ENCODE measurements at regions not wholly inside any gene's neighbourhood (a gene's known extent, or its start where the extent isn't known, plus 50 kb on each side); places are given as distances from the start of the nearest gene placed in this dataset.

DNA sequence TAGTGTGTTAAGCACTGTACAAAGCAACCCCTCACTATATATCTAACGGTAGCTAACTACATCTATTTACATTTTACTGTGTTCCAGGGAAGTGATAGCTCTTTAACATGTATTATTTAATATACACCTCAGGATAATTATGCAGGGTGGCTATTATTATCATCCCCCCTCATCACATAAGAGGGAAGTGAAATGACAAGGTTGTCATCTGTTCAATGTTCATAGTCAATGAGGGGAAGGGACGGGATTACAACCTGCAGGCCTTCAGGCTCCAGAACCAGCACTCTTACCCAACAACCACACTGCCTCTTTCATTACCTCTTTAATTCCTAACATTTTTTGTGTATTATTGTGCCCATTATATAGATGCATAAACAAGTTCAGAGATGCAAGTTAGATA, 238.7 kb upstream of the ANO3 start:
- H3K4me1 ChIP-seq: no peaks in the 10 kb centered on the region
- H3K4me3 ChIP-seq: no peak overlapping the region
- H3K36me3 ChIP-seq: no peaks in the 10 kb centered on the region
- H3K27ac ChIP-seq: no peak overlapping the region
- ATAC-seq (ENCODE audit: low FRiP score in 2 of 2) (no peak), DNase-seq (no peak)
- 90 to 93% methylated on average over 2 of the region's 2 CpGs for WGBS, 2 donors
- H3K27me3 ChIP-seq: no peaks in the 10 kb centered on the region
- TF ChIP-seq POLR2AphosphoS5 (IDR thresholded peaks at IDR 0.05) (no peak), POLR2A (IDR thresholded peaks at IDR 0.05) (no peak), EP300 (IDR thresholded peaks at IDR 0.05) (no peak)
- TF ChIP-seq, protein P1, sequence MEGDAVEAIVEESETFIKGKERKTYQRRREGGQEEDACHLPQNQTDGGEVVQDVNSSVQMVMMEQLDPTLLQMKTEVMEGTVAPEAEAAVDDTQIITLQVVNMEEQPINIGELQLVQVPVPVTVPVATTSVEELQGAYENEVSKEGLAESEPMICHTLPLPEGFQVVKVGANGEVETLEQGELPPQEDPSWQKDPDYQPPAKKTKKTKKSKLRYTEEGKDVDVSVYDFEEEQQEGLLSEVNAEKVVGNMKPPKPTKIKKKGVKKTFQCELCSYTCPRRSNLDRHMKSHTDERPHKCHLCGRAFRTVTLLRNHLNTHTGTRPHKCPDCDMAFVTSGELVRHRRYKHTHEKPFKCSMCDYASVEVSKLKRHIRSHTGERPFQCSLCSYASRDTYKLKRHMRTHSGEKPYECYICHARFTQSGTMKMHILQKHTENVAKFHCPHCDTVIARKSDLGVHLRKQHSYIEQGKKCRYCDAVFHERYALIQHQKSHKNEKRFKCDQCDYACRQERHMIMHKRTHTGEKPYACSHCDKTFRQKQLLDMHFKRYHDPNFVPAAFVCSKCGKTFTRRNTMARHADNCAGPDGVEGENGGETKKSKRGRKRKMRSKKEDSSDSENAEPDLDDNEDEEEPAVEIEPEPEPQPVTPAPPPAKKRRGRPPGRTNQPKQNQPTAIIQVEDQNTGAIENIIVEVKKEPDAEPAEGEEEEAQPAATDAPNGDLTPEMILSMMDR (IDR thresholded peaks at IDR 0.05): no peak
- no peaks in the 10 kb centered on the region for H3K9me3 ChIP-seq

DNA sequence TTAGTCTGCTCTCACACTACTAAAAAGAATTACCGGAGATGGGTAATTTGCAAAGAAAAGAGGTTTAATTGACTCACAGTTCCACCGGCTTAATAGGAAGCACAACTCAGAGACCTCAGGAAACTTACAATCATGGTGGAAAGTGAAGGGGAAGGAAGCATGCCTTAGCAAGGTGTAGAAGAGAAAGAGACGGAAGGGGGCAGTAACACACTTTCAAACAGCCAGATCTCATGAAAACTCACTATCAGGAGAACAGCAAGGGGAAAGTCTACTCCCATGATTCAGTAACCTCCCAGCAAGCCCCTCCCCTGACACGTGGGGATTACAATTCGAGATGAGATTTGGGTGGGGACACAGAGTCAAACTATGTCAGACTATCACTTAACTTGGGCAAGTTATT, 236.6 kb upstream of the ANO3 start:
- no peak overlapping the region for H3K27ac ChIP-seq
- no peaks in the 10 kb centered on the region for H3K4me1 ChIP-seq
- TF ChIP-seq POLR2AphosphoS5 (IDR thresholded peaks at IDR 0.05) (no peak), POLR2A (IDR thresholded peaks at IDR 0.05) (no peak), EP300 (IDR thresholded peaks at IDR 0.05) (no peak)
- TF ChIP-seq, protein P1 (IDR thresholded peaks at IDR 0.05): no peak
- no peak for ATAC-seq (ENCODE audit: low FRiP score in 2 of 2)
- DNase-seq: no peak
- 56 to 59% methylated on average over 5 of the region's 5 CpGs for WGBS, 2 donors
- no peak overlapping the region for H3K4me3 ChIP-seq
- H3K27me3 ChIP-seq: no peaks in the 10 kb centered on the region
- H3K36me3 ChIP-seq: no peaks in the 10 kb centered on the region
- no peaks in the 10 kb centered on the region for H3K9me3 ChIP-seq

DNA sequence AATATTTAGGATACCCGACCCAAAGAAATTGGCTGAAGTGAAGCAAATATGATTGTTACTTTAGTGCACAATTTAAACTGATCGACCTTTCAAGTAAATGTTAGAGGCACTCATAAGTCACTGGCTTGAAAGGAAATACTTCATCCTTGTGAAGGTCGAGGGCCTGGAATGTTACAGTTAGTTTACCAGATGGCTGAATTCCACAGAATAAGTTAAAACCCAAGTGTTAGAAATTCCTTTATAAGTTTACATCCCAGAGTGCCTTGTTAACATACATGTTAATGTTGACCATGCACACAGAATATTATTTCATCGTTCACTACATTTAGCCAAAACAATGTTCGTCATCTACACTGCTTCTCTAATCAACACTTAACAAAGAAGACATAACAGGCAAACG, 235.5 kb upstream of the ANO3 start:
- DNase-seq (no peak), ATAC-seq (ENCODE audit: low FRiP score in 2 of 2) (no peak)
- Histone ChIP-seq H3K36me3 (no peaks in the 10 kb centered on the region), H3K4me3 (no peak overlapping the region), H3K27me3 (no peaks in the 10 kb centered on the region), H3K4me1 (no peaks in the 10 kb centered on the region), H3K27ac (no peak overlapping the region), H3K9me3 (no peaks in the 10 kb centered on the region)
- no peak for TF ChIP-seq POLR2AphosphoS5 (IDR thresholded peaks at IDR 0.05)
- TF ChIP-seq, protein P1 (IDR thresholded peaks at IDR 0.05): no peak
- no peak for TF ChIP-seq EP300 (IDR thresholded peaks at IDR 0.05)
- TF ChIP-seq POLR2A (IDR thresholded peaks at IDR 0.05): no peak
- 48 to 57% methylated on average over 6 of the region's 6 CpGs for WGBS, 2 donors

DNA sequence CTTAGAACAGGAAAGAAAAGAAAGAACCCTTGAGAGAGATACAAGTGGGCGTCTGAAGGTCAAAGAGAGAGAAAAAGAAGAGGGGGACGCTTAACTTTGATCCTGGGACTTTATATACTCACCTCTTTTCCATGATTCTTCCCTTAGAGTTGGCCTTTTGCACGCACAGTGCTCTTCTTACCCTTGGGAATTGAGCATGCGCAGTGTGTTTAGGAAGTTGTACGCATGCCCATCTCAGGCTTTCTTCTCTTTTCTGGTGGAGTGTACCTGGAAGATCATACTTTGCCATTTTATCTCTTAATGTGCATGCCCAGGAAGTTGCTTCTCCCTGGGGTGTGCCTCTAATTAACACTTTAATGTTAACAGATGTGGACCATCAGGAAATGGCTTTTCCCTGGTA, 229.6 kb upstream of the ANO3 start:
- Histone ChIP-seq H3K4me1 (no peaks in the 10 kb centered on the region), H3K27ac (no peak overlapping the region), H3K9me3 (no peaks in the 10 kb centered on the region), H3K27me3 (no peaks in the 10 kb centered on the region), H3K4me3 (no peak overlapping the region), H3K36me3 (no peaks in the 10 kb centered on the region)
- no peak for ATAC-seq (ENCODE audit: low FRiP score in 2 of 2)
- no peak for DNase-seq
- TF ChIP-seq EP300 (IDR thresholded peaks at IDR 0.05) (no peak), POLR2A (IDR thresholded peaks at IDR 0.05) (no peak), POLR2AphosphoS5 (IDR thresholded peaks at IDR 0.05) (no peak)
- TF ChIP-seq, protein P1 (IDR thresholded peaks at IDR 0.05): no peak
- 85 to 86% methylated on average over 5 of the region's 5 CpGs for WGBS, 2 donors

DNA sequence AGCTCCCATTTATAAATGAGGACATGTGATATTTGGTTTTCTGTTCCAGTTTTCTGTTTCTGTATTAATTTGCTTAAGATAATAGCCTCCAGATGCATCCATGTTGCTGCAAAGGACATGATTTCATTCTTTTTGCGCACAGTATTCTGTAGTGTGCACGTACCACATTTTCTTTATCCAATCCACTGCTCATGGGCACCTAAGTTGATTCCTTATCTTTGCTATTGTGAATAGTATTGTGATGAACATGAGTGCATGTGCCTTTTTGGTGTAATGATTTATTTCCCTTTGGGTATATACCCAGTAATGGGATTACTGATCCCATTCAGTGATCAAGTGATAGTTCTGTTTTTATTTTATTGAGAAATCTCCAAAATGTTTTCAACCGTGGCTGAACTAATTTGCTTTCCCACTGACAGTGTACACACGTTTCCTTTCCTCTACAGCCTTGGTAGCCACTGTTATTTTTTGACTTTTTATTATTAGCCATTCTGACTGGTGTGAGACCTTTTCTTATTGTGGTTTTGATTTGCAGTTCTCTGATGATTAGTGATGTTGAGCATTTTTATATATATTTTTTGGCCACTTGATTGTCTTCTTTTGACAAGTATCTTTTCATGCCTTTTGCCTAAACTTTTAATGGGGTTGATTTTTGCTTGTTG, 226.0 kb upstream of the ANO3 start:
- Histone ChIP-seq H3K27me3 (no peaks in the 10 kb centered on the region), H3K4me1 (peaks cover 0 to 3% (median 0%) of the 10 kb centered on the region in 4 donors), H3K4me3 (no peak overlapping the region), H3K36me3 (no peaks in the 10 kb centered on the region), H3K9me3 (no peaks in the 10 kb centered on the region), H3K27ac (no peak overlapping the region)
- TF ChIP-seq, protein P1 (IDR thresholded peaks at IDR 0.05): no peak
- no peak for TF ChIP-seq POLR2AphosphoS5 (IDR thresholded peaks at IDR 0.05)
- no peak for TF ChIP-seq EP300 (IDR thresholded peaks at IDR 0.05)
- no peak for DNase-seq
- no peak for ATAC-seq (ENCODE audit: low FRiP score in 2 of 2)
- 78% methylated on average over 4 of the region's 4 CpGs for WGBS, 2 donors

Data from upper lobe of left lung (tissue), 6 donors.